SU-DHL-6 (cell line): ENCODE measurements at regions not wholly inside any gene's neighbourhood (a gene's known extent, or its start where the extent isn't known, plus 50 kb on each side); places are given as distances from the start of the nearest gene placed in this dataset.

Experiments
- H2AFZ ChIP-seq: fragments of 200-600 bp; sonication (generic); 2 replicates; pipeline ENCODE4 v1.6.1; 2014; ENCODE audit warnings: low read depth, mild to moderate bottlenecking, moderate library complexity, mixed read lengths, antibody characterized with exemption, low read length; ENCODE audit not compliant: severe bottlenecking
- H3F3A ChIP-seq: fragments of 200-600 bp; shearing (Covaris generic); 2 replicates; pipeline ENCODE4 v1.6.0; 2016; ENCODE audit warnings: antibody characterized with exemption, mild to moderate bottlenecking; ENCODE audit not compliant: insufficient read depth
- H3K27ac ChIP-seq: fragments of 200-600 bp; sonication (generic); 2 replicates; pipeline ENCODE4 v1.5.1; 2016; ENCODE audit warnings: low read depth, mild to moderate bottlenecking, low read length, moderate library complexity, mixed read lengths
- H3K27me3 ChIP-seq: fragments of 200-600 bp; sonication (generic), shearing (Covaris generic); 2 replicates; pipeline ENCODE4 v1.6.0; 2014; ENCODE audit warnings: mild to moderate bottlenecking, low read length
- H3K36me3 ChIP-seq: fragments of 200-600 bp; sonication (generic); 2 replicates; pipeline ENCODE4 v1.6.1; 2014; ENCODE audit warnings: mild to moderate bottlenecking, low read length, mixed read lengths
- H3K4me2 ChIP-seq: fragments of 300-600, 200-600 bp; shearing (Covaris generic), sonication (generic); 2 replicates; pipeline ENCODE4 v1.6.0; 2014; ENCODE audit warnings: low read length, low read depth, mild to moderate bottlenecking; ENCODE audit not compliant: poor library complexity, severe bottlenecking
- H3K4me3 ChIP-seq: fragments of 200-600 bp; sonication (generic); 2 replicates; pipeline ENCODE4 v1.5.1; 2014; ENCODE audit warnings: antibody characterized with exemption, low read length, mild to moderate bottlenecking, mixed read lengths; ENCODE audit not compliant: insufficient read depth, poor library complexity, severe bottlenecking
- H3K79me2 ChIP-seq: fragments of 200-600 bp; sonication (generic); 2 replicates; pipeline ENCODE4 v1.6.1; 2014; ENCODE audit warnings: mild to moderate bottlenecking, low read length, moderate library complexity; ENCODE audit not compliant: insufficient read depth
- H3K9ac ChIP-seq: fragments of 200-600 bp; sonication (generic); 2 replicates; pipeline ENCODE4 v1.7.0; 2014; ENCODE audit warnings: mild to moderate bottlenecking, low read length
- H3K9me2 ChIP-seq: fragments of 200-600 bp; sonication (generic); replicated peaks from 2 replicates; pipeline ENCODE4 v1.6.1; 2014; ENCODE audit warnings: low read length; ENCODE audit not compliant: insufficient read depth
- H3K9me3 ChIP-seq: fragments of 200-600 bp; sonication (generic); 2 replicates; pipeline ENCODE4 v1.6.1; 2014; ENCODE audit warnings: low read length, mixed read lengths; ENCODE audit not compliant: insufficient read depth
- H4K20me1 ChIP-seq: fragments of 200-600 bp; sonication (generic); 2 replicates; pipeline ENCODE4 v1.6.1; 2014; ENCODE audit warnings: low read depth, mild to moderate bottlenecking, antibody characterized with exemption, low read length, moderate library complexity, mixed read lengths
- EZH2phosphoT487 ChIP-seq: fragments of 200-600 bp; sonication (generic), shearing (Covaris generic); conservative IDR thresholded peaks from 2 replicates; pipeline ENCODE4 v1.6.1; 2018; ENCODE audit warnings: mild to moderate bottlenecking, antibody characterized with exemption, low read length, moderate library complexity, mixed read lengths
- TF ChIP-seq, protein P1 (sequence below): fragments of 200-600 bp; sonication (generic); IDR thresholded peaks from one replicate; pipeline ENCODE4 v1.5.1; 2017; ENCODE audit warnings: antibody characterized with exemption, mild to moderate bottlenecking, low read length, moderate library complexity; ENCODE audit not compliant: insufficient read depth, poor library complexity, severe bottlenecking

DNA sequence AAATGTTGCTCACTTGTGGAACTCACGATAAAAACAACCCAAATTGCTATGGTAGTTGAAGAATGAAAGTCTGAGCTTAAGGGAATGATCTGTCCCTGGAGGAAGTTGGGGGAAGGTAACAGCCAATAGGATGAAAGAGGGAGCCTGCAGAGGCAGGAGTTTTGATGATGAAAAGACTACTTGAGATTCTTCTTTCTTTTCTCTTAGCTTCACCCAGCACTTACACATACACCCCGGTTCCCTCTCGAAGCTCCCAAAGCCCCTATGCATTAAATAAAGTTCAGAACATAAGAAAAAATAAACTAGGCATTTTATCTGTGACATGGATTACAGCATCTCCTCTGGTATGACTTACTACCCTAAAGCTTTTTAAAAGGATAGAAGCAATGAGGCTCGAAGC, 122.9 kb upstream of the GATB start:
- TF ChIP-seq, protein P1, sequence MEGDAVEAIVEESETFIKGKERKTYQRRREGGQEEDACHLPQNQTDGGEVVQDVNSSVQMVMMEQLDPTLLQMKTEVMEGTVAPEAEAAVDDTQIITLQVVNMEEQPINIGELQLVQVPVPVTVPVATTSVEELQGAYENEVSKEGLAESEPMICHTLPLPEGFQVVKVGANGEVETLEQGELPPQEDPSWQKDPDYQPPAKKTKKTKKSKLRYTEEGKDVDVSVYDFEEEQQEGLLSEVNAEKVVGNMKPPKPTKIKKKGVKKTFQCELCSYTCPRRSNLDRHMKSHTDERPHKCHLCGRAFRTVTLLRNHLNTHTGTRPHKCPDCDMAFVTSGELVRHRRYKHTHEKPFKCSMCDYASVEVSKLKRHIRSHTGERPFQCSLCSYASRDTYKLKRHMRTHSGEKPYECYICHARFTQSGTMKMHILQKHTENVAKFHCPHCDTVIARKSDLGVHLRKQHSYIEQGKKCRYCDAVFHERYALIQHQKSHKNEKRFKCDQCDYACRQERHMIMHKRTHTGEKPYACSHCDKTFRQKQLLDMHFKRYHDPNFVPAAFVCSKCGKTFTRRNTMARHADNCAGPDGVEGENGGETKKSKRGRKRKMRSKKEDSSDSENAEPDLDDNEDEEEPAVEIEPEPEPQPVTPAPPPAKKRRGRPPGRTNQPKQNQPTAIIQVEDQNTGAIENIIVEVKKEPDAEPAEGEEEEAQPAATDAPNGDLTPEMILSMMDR = no peak
- no peak for TF ChIP-seq EZH2phosphoT487
- Histone ChIP-seq H3K79me2 (no peaks in the 10 kb centered on the region), H3K4me2 (no peak overlapping the region), H3K9ac (no peak overlapping the region), H3K36me3 (no peaks in the 10 kb centered on the region), H3K27me3 (no peaks in the 10 kb centered on the region), H3K9me3 (no peaks in the 10 kb centered on the region), H2AFZ (no peak overlapping the region), H3K9me2 (no peaks in the 10 kb centered on the region), H3F3A (no peaks in the 10 kb centered on the region), H3K4me3 (no peak overlapping the region), H4K20me1 (no peaks in the 10 kb centered on the region), H3K27ac (no peak overlapping the region)

DNA sequence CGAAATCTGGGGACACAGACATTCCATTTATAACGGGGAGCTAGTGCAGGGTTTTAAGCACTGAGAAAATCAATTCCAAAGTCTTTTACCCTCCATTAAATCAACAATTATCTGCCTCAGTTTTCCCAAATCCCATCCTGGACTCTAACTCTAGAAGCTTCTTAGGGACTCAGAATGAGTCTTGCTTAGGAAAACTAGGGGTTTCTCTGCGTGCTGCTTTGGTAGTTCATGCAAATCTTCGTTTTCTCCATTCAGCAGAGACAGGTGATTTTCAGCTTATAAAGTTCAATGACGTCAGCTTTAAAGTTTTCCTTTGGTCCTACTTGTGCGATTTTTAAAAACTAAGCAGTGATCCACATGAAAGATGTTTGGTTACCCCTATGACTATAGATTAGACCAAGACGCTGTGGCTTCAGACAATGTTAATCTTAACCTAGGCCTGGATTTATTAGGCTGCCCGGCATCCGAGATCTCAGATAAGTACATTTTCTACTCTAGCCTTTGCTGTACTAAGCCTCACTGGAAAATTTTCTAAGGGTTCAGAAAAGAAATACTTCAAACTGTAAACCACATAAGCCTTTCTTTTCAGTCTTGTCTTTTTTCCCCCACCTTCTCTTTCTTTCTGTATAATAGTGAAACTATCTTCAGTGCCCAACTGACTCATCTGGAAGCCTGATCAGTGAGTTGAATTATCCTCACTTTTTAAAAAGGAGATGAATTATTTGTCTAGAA, 121.4 kb upstream of the GATB start:
- H3K27ac ChIP-seq = no peak overlapping the region

DNA sequence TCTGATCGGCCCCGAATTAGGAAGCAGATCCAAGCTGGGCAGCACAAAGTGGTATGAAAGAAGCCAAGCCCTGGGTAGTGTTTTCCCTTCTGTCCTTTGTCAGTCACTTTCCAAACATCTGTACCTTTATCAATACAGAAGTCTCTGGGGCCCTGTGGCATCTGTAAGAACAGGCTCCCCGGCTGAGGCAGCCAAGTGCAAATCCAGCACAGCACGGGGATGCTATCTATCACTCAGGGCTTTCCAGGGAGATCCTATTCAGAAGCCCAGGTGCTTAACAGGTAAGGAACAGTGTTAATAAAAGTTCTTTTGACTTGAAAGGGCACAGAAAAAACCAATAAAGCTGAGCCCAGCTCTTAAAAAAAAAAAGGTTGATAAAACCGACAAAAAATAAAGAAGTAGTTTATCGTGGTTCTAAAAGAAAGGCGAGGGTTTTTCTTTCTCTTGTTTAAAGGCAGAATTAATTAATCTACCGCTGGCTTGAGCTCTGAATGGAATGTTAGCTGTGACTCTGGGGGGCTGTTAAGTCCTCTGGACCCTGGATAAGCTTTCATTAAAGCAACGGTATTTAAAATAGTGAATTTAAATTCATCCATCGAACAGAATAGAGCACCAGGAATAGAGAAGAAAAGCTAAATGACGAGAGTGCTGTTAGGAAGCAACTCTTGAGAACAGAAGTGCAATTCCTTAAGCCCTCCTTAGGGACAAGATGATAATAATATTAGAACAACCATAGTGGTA, 119.1 kb upstream of the GATB start:
- H2AFZ ChIP-seq = no peak overlapping the region
- no peaks in the 10 kb centered on the region for H3K27me3 ChIP-seq
- TF ChIP-seq, protein P1 = no peak
- no peak for TF ChIP-seq EZH2phosphoT487

More for the DNA sequence above, 121.4 kb upstream of the GATB start:
- H3K79me2 ChIP-seq = no peaks in the 10 kb centered on the region
- no peak overlapping the region for H2AFZ ChIP-seq
- no peaks in the 10 kb centered on the region for H3K9me2 ChIP-seq
- no peaks in the 10 kb centered on the region for H3K9me3 ChIP-seq
- no peak overlapping the region for H3K4me3 ChIP-seq
- no peaks in the 10 kb centered on the region for H3K27me3 ChIP-seq
- H3K36me3 ChIP-seq = no peaks in the 10 kb centered on the region
- H3K4me2 ChIP-seq = no peak overlapping the region
- H3F3A ChIP-seq = no peaks in the 10 kb centered on the region
- H3K9ac ChIP-seq = no peak overlapping the region
- no peak for TF ChIP-seq EZH2phosphoT487
- TF ChIP-seq, protein P1 = no peak
- no peaks in the 10 kb centered on the region for H4K20me1 ChIP-seq

More for the DNA sequence above, 119.1 kb upstream of the GATB start:
- no peaks in the 10 kb centered on the region for H3K36me3 ChIP-seq
- no peaks in the 10 kb centered on the region for H3F3A ChIP-seq
- no peak overlapping the region for H3K4me3 ChIP-seq
- H3K9me2 ChIP-seq = no peaks in the 10 kb centered on the region
- H3K9ac ChIP-seq = no peak overlapping the region
- no peaks in the 10 kb centered on the region for H3K79me2 ChIP-seq
- H3K9me3 ChIP-seq = no peaks in the 10 kb centered on the region
- no peak overlapping the region for H3K27ac ChIP-seq
- H4K20me1 ChIP-seq = no peaks in the 10 kb centered on the region
- H3K4me2 ChIP-seq = no peak overlapping the region
